ENCODE measurements at regions not wholly inside any gene's neighbourhood (a gene's known extent, or its start where the extent isn't known, plus 50 kb on each side); places are given as distances from the start of the nearest gene placed in this dataset.

DNA sequence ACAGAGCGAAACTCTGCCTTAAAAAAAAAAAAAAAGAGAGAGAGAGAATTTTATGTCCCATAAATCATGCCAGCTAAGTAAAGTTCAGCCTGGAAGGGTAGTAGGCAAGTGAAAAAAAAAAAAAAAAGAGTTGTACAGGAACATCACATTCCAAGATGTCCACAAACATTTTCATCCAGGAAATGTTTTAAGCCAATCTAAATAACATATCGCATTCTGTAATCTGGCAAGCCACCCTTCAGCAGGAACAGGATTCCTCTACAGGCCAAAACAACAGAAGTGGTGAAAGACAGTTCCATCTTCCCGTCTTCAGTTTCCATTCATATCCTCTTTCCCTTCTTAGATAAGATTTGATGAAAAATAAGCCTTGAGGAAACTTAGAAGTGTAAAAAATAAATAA is 1108.1 kb upstream of the DDX18 start:
- DNase-seq (ENCODE audit: low spot score), result no peak
- TF ChIP-seq POLR2AphosphoS5 (IDR thresholded peaks at IDR 0.05), result no peak
- TF ChIP-seq POLR2A (IDR thresholded peaks at IDR 0.05), result no peak
- no peak for TF ChIP-seq CTCF (IDR thresholded peaks at IDR 0.05)
- H3K27me3 ChIP-seq (replicated peaks; ENCODE audit: insufficient read depth), result no peaks in the 10 kb centered on the region
- intact Hi-C loops (cut with DNase I), result no loop called here
- H3K4me1 ChIP-seq (replicated peaks), result no peaks in the 10 kb centered on the region
- H3K27ac ChIP-seq, result no peak overlapping the region
- no peaks in the 10 kb centered on the region for H3K36me3 ChIP-seq
- H3K4me3 ChIP-seq, result no peak overlapping the region
- H3K9me3 ChIP-seq, result no peaks in the 10 kb centered on the region
- 57% methylated on average over 3 of the region's 3 CpGs for WGBS

GRCh38 chr2:116716038-116716437 is 1098.5 kb upstream of the DDX18 start:
- intact Hi-C loops (cut with DNase I), result no loop called here
- no peak for DNase-seq (ENCODE audit: low spot score)
- no peaks in the 10 kb centered on the region for H3K9me3 ChIP-seq
- no peaks in the 10 kb centered on the region for H3K4me1 ChIP-seq (replicated peaks)
- no peaks in the 10 kb centered on the region for H3K36me3 ChIP-seq
- no peaks in the 10 kb centered on the region for H3K27me3 ChIP-seq (replicated peaks; ENCODE audit: insufficient read depth)
- no peak for TF ChIP-seq CTCF (IDR thresholded peaks at IDR 0.05)
- TF ChIP-seq POLR2A (IDR thresholded peaks at IDR 0.05), result no peak
- no peak for TF ChIP-seq POLR2AphosphoS5 (IDR thresholded peaks at IDR 0.05)
- H3K4me3 ChIP-seq, result no peak overlapping the region
- H3K27ac ChIP-seq, result no peak overlapping the region
- 41% methylated on average over 1 of the region's 1 CpG for WGBS

DNA sequence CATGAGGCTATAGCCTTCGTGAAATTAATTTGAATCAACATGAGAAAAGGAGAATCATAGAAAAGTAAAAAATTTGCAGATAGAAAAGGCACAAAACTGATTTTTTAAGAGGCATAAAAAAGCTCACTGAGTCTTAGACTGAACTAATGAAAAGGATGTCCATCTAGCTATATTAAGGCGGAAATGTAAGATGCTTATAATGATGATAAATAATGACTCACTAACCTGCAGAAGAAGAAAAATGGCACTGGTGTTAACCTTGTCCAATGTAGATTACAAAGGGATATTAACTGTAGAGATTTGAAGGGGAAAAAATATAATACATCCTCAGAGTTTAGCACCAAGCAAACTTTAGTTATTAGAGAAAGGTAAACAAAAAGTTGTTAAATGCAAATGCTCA is 1098.0 kb upstream of the DDX18 start:
- no peaks in the 10 kb centered on the region for H3K27me3 ChIP-seq (replicated peaks; ENCODE audit: insufficient read depth)
- H3K9me3 ChIP-seq, result no peaks in the 10 kb centered on the region
- H3K36me3 ChIP-seq, result no peaks in the 10 kb centered on the region
- H3K4me3 ChIP-seq, result no peak overlapping the region
- no peak for TF ChIP-seq POLR2A (IDR thresholded peaks at IDR 0.05)
- no peak for TF ChIP-seq CTCF (IDR thresholded peaks at IDR 0.05)
- TF ChIP-seq POLR2AphosphoS5 (IDR thresholded peaks at IDR 0.05), result no peak
- WGBS, result 83% methylated on average over 2 of the region's 2 CpGs
- intact Hi-C loops (cut with DNase I), result no loop called here
- DNase-seq (ENCODE audit: low spot score), result no peak
- H3K27ac ChIP-seq, result no peak overlapping the region
- no peaks in the 10 kb centered on the region for H3K4me1 ChIP-seq (replicated peaks)

- Histone ChIP-seq H3K36me3 (no peaks in the 10 kb centered on the region), H3K4me1 (replicated peaks) (no peaks in the 10 kb centered on the region), H3K4me3 (no peak overlapping the region), H3K9me3 (no peaks in the 10 kb centered on the region), H3K27me3 (replicated peaks; ENCODE audit: insufficient read depth) (no peaks in the 10 kb centered on the region), H3K27ac (no peak overlapping the region)
- intact Hi-C loops (cut with DNase I), result no loop called here
- no peak for DNase-seq (ENCODE audit: low spot score)
- WGBS, result 82% methylated on average over 4 of the region's 4 CpGs
- TF ChIP-seq POLR2AphosphoS5 (IDR thresholded peaks at IDR 0.05), result no peak
- TF ChIP-seq POLR2A (IDR thresholded peaks at IDR 0.05), result no peak
Measured at GRCh38 chr2:116717832-116718231, 1096.7 kb upstream of the DDX18 start.

DNA sequence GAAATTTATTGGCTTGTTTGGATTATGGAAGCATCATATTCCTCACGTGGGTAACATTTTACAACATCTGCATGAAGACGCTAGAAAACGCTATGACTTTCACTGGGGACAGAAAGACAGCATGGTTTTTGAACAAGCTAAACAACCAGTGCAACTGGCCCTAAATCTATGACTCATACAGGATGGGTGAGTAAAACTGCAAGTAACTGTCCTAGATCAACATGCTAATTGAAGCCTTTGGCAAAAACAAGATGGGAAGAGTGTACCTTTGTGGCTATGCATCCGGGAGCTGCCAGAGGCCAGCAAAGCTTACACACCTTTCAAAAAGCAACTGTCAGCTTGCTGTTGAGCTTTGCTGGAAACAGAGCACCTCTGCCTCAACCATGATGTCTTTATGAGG is 1096.0 kb upstream of the DDX18 start:
- H3K4me3 ChIP-seq, result no peak overlapping the region
- WGBS, result 55% methylated on average over 4 of the region's 4 CpGs
- no peaks in the 10 kb centered on the region for H3K9me3 ChIP-seq
- H3K27me3 ChIP-seq (replicated peaks; ENCODE audit: insufficient read depth), result no peaks in the 10 kb centered on the region
- no peak overlapping the region for H3K27ac ChIP-seq
- TF ChIP-seq CTCF (IDR thresholded peaks at IDR 0.05), result no peak
- TF ChIP-seq POLR2AphosphoS5 (IDR thresholded peaks at IDR 0.05), result no peak
- TF ChIP-seq POLR2A (IDR thresholded peaks at IDR 0.05), result no peak
- no peaks in the 10 kb centered on the region for H3K36me3 ChIP-seq
- H3K4me1 ChIP-seq (replicated peaks), result no peaks in the 10 kb centered on the region
- no peak for DNase-seq (ENCODE audit: low spot score)
- intact Hi-C loops (cut with DNase I), result no loop called here
